ENCODE measurements at regions not wholly inside any gene's neighbourhood (a gene's known extent, or its start where the extent isn't known, plus 50 kb on each side); places are given as distances from the start of the nearest gene placed in this dataset.
"Not testable (repeated sequence)": the region's sequence is repeated elsewhere in the genome, so short reads cannot be mapped to it uniquely, and the experiment has no call there.

GRCh38 chr10:90180886-90181691 is 479.7 kb downstream of the KIF20B start:
- no peak for DNase-seq (ENCODE audit: low spot score)

GRCh38 chr10:90192825-90193224 is 491.4 kb downstream of the KIF20B start:
- no peak for DNase-seq (ENCODE audit: low spot score)

GRCh38 chr10:90193240-90193985 is 492.0 kb downstream of the KIF20B start:
- no peak for DNase-seq (ENCODE audit: low spot score)

- no peak for DNase-seq (ENCODE audit: low spot score)
These were observed 494.0 kb downstream of the KIF20B start for GRCh38 chr10:90195288-90195840.

- DNase-seq (ENCODE audit: low spot score): no peak
These were observed 496.4 kb downstream of the KIF20B start for GRCh38 chr10:90197766-90198165.

GRCh38 chr10:90199093-90199492 is 497.7 kb downstream of the KIF20B start:
- DNase-seq (ENCODE audit: low spot score): no peak

GRCh38 chr10:90199513-90199912 is 498.1 kb downstream of the KIF20B start:
- no peak for DNase-seq (ENCODE audit: low spot score)

- no peak for DNase-seq (ENCODE audit: low spot score)
These were observed 503.0 kb downstream of the KIF20B start for GRCh38 chr10:90204131-90204955.

- DNase-seq (ENCODE audit: low spot score): no peak
These were observed 503.5 kb downstream of the KIF20B start for GRCh38 chr10:90204956-90205314.

GRCh38 chr10:90205340-90205739 is 503.9 kb downstream of the KIF20B start:
- no peak for DNase-seq (ENCODE audit: low spot score)

GRCh38 chr10:90213346-90213745 is 512.0 kb downstream of the KIF20B start:
- DNase-seq (ENCODE audit: low spot score): no peak

- DNase-seq (ENCODE audit: low spot score): no peak
These were observed 517.5 kb downstream of the KIF20B start for GRCh38 chr10:90218846-90219245.

- DNase-seq (ENCODE audit: low spot score): no peak
These were observed 521.0 kb downstream of the KIF20B start for GRCh38 chr10:90222372-90222771.

- no peak for DNase-seq (ENCODE audit: low spot score)
These were observed 521.5 kb downstream of the KIF20B start for GRCh38 chr10:90222939-90223338.

- DNase-seq (ENCODE audit: low spot score): no peak
These were observed 523.6 kb downstream of the KIF20B start for GRCh38 chr10:90224791-90225566.

- DNase-seq (ENCODE audit: low spot score): no peak
These were observed 525.1 kb downstream of the KIF20B start for GRCh38 chr10:90226517-90226916.

GRCh38 chr10:90227217-90227656 is 525.8 kb downstream of the KIF20B start:
- DNase-seq (ENCODE audit: low spot score): no peak

- DNase-seq (ENCODE audit: low spot score): no peak
These were observed 526.4 kb downstream of the KIF20B start for GRCh38 chr10:90227786-90228185.

GRCh38 chr10:90229486-90229885 is 528.1 kb downstream of the KIF20B start:
- DNase-seq (ENCODE audit: low spot score): no peak

- not testable (repeated sequence) for DNase-seq (ENCODE audit: low spot score)
These were observed 532.4 kb downstream of the KIF20B start for GRCh38 chr10:90233805-90234204.

GRCh38 chr10:90245623-90246022 is 544.2 kb downstream of the KIF20B start:
- no peak for DNase-seq (ENCODE audit: low spot score)

All from NAMALWA (cell line).